GM10248 (cell line): ENCODE measurements at regions not wholly inside any gene's neighbourhood (a gene's known extent, or its start where the extent isn't known, plus 50 kb on each side); places are given as distances from the start of the nearest gene placed in this dataset.
"Not testable (repeated sequence)": the region's sequence is repeated elsewhere in the genome, so short reads cannot be mapped to it uniquely, and the experiment has no call there.

Experiments used
- CTCF ChIA-PET: fragments of 300-600 bp; sonication (Branson Sonifier 250); formaldehyde crosslinking; extraction: SDS; loops from one replicate; lab custom pipeline; 2021; ENCODE audit warnings: antibody characterized with exemption; lab: Yijun Ruan, JAX
- POLR2A ChIA-PET: fragments of 350-650 bp; sonication (Branson Sonifier 250); formaldehyde crosslinking; extraction: SDS; loops from one replicate; lab custom pipeline; 2020; ENCODE audit warnings: antibody characterized with exemption; lab: Yijun Ruan, JAX
- DNase-seq: peaks from one replicate; pipeline ENCODE4 v3.0.0; 2012; ENCODE audit errors: extremely low spot score
- CTCF ChIP-seq: IDR thresholded peaks from 2 replicates; pipeline ENCODE4 v1.5.1; 2012; ENCODE audit warnings: mild to moderate bottlenecking, low read depth; ENCODE audit errors: extremely low read depth, missing control alignments, control extremely low read depth

- peak; percentile 6 for DNase-seq
- POLR2A ChIA-PET = no interaction called here
- TF ChIP-seq CTCF = no peak
- CTCF ChIA-PET = no interaction called here
These were observed 1076.3 kb downstream of the RPIA start for GRCh38 chr2:89767572-89768435.

- CTCF ChIA-PET = no interaction called here
- DNase-seq = no peak
- TF ChIP-seq CTCF = no peak
- POLR2A ChIA-PET = no interaction called here
These were observed 1084.4 kb downstream of the RPIA start for GRCh38 chr2:89775885-89776284.

GRCh38 chr2:89780318-89780717 is 1088.8 kb downstream of the RPIA start:
- DNase-seq = no peak
- ChIA-PET CTCF (no interaction called here), POLR2A (no interaction called here)
- no peak for TF ChIP-seq CTCF

GRCh38 chr2:89781962-89782361 is 1090.5 kb downstream of the RPIA start:
- ChIA-PET POLR2A (no interaction called here), CTCF (no interaction called here)
- no peak for DNase-seq
- no peak for TF ChIP-seq CTCF

GRCh38 chr2:89784960-89785359 is 1093.5 kb downstream of the RPIA start:
- CTCF ChIA-PET = no interaction called here
- no peak for TF ChIP-seq CTCF
- POLR2A ChIA-PET = no interaction called here
- no peak for DNase-seq

GRCh38 chr2:89785528-89785927 is 1094.1 kb downstream of the RPIA start:
- DNase-seq, CTCF ChIA-PET, POLR2A ChIA-PET: not testable (repeated sequence)

- CTCF ChIA-PET, POLR2A ChIA-PET, DNase-seq: not testable (repeated sequence)
These were observed 1095.2 kb downstream of the RPIA start for GRCh38 chr2:89786642-89787041.

GRCh38 chr2:89795530-89795929 is 1104.1 kb downstream of the RPIA start:
- CTCF ChIA-PET, DNase-seq, POLR2A ChIA-PET: not testable (repeated sequence)
